SH-SY5Y (cell line): ENCODE measurements at regions not wholly inside any gene's neighbourhood (a gene's known extent, or its start where the extent isn't known, plus 50 kb on each side); places are given as distances from the start of the nearest gene placed in this dataset.

ENCODE experiments used
- GATA2 ChIP-seq: IDR thresholded peaks from 2 replicates; pipeline ENCODE4 v1.6.1; 2011; ENCODE audit warnings: mild to moderate bottlenecking, low read depth, low read length
- GATA3 ChIP-seq: IDR thresholded peaks from 2 replicates; pipeline ENCODE4 v1.6.1; 2011; ENCODE audit warnings: low read depth, mild to moderate bottlenecking, low read length, moderate library complexity

DNA sequence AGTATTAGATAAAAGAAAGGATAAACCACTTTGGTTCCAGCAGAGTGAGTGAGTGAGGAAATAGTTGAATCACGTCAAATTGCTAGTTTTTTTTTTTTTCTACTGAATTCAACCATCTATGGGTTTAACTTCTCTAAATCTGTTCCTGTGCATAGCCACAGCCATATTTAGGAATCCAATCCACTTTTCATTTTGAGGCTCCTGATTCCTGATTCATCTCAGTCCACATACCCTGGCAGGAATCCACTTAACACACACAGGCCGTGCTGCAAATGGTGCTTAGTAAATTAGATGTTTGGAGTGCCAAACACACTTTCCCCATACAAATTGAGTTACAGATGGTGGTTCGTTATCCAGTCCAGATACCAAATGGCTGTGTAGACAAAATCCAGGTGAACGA, 220.3 kb downstream of the ALDH8A1 start:
- TF ChIP-seq GATA3 = no peak
- no peak for TF ChIP-seq GATA2
